ENCODE measurements at regions not wholly inside any gene's neighbourhood (a gene's known extent, or its start where the extent isn't known, plus 50 kb on each side); places are given as distances from the start of the nearest gene placed in this dataset.

DNA sequence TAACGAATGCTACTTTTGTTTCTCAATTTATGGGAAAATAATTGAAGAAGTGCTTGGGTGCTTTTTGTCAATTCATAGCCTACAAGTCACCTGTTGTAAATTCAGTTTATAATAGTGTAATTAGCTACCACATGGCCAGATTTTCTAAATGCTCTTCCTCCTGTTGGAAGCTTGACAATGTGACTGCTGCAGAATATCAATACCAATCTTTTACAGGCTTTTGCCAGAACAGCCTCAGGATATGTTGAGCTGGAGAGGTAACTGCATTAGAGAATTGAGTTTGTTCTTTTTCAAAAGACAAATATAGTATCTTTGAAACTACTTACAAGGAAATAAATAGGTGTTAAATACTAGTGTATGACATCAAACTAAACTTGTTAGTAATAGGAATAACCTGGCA, 277.8 kb downstream of the POU4F1 start:
- no peak for DNase-seq

DNA sequence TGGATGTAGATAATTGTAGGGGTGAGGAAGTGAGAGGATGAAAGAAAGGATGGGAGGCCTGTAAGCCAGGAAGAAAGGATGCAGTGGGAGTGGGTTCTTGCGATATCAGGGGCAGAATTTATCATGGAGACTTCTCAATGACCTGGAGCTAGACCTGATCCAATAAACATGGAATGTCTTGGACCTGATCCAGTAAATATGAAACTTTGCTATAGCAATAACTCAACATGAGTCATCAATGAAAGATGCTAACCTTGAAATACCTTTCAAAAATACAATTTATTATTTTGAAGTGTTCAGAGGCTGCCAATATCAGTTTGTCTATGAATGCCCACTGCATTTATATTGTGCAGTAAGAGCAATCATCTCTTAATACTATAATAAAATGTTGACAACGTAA, 279.5 kb downstream of the POU4F1 start:
- DNase-seq = no peak

DNA sequence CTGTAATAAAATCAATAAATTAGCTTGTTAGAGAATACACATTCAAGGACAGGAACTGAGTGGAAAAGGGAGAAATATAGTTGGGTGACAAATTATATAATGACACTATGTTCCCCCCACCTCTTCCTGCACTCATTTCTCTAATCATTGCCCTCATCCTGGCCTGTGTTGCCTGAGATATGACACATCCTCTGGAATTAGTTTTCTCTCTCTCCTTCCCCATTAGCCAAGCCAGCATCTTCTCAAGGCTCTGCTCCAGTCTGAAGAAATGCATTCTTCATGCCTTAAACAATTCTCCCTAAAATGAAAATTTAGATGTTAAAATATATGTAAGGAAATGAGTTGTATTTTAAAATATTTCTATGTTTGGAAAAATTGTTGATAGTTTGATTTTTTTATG, 280.3 kb downstream of the POU4F1 start:
- no peak for DNase-seq

DNA sequence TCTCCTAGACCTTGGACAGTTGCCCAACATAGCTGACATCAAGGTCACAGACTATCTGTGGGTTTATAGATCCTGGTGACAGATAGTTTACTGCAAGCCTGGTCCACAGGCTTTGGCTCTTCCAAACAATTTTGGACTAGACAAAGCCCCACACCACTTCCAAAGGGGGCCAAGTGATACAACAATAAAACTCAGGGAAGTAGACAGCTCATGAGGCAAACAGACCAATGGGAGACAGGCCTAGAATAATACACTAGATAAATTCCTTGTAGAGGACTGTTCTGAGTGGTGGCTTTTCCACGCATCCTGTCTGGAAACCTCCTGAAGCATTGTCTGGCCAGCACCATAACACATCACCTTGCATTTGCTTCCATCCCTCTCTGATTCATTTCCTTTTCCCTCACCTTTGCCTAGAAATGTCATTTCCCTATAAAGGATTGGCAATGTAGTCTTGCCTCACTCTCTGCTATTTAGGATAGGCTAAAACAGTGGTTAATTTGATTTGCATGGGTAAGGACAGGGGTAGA, 284.2 kb downstream of the POU4F1 start:
- no peak for DNase-seq

DNA sequence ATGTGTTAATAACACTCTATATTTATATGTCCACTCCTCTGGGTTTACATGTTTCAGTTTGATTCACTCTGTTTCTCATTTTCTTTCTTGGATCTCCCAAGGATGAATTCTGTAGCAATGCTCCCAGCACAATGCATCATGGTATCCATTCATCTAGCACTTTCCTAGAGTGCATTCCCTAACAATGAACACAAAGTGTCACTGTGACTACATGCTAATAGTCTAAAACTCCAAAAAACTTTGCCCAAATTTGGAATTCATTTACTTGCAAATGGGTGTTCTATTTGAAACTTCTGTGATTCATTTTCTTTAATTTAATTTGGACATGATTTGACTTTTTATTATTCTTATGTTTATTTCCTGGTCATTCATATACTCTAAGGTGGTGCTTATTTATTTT, 286.3 kb downstream of the POU4F1 start:
- DNase-seq = no peak

DNA sequence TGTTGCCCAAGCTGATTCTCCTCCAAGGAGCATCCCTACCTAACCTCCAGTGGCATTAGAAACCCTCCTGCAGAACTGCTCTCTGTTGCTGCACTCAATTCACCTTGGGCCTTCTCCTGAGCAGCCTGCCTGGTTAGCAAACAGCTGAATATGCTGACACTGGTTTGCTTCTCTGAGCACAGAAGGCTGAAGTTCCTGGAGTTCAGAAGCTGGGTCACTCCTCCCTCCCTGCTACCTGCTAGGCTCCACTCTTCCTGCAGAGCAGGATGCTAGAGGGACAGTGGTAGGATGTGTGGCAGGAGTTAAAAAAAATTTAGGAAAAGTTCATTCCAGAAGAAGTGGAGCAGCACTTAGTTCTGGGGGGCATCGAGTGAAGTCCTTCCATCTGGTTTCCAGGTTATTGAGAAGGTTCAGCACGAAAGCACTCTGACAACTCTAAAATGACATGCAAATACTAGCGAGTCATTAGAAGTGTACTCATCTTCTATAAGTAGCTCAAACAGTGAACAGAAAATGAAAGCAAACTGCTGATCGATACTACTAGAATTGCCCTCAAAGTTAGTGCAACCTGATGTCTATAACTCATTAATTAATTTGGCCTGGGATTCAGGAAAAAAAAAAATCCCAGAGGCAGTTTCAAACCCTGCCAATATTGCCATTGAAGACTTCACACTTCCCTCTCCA, 293.7 kb downstream of the POU4F1 start:
- no peak for DNase-seq

DNA sequence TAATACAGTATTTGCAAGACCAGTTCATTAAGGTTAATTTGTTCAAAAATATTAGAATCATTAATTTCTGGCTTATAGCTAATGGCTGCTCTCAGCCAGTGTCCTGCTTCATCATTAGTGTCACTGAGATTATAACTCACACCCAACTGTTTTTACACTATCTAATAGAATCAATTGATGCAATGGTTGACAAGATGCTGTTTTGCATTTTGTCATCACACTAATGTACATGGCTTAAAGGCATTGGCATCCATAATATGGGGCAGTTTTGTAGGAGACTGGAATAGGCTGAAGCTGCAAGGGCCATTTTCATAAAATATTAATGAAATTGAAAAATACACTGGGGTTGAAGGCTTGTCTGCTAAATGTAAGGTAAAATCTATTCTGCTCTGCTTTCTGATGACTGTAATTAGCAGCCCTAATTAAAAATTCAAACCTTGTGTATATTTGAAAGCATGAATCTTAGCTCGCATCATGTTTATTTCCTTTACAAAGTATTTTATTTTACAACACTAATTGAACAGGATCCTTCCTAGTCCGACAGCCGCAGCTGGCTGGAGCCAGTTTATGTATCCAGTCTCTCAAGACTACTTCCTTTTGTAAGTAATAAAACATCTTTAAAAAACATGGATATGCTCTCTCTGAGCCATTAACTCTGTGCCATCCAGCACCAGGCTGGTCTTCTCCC, 296.7 kb downstream of the POU4F1 start:
- no peak for DNase-seq

DNA sequence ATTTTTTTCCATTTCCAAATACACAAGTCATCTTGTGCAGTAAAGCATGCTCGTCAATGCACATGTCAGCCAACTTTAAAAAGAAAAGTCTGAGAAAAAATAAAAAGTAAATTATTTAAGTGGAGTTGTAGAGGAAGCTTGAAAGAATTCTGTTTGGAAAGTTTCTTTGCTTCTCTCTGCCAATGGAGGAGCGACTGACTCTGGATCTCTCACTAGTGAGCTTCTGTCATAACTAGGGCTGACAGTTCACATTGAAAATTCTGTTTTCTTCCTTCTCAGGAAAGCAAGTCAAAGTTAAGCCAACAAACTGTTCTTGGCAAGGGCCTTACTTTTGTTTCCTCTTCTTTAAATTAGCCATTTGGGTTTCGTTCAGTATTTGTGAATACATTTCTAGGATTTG, 298.2 kb downstream of the POU4F1 start:
- no peak for DNase-seq

DNA sequence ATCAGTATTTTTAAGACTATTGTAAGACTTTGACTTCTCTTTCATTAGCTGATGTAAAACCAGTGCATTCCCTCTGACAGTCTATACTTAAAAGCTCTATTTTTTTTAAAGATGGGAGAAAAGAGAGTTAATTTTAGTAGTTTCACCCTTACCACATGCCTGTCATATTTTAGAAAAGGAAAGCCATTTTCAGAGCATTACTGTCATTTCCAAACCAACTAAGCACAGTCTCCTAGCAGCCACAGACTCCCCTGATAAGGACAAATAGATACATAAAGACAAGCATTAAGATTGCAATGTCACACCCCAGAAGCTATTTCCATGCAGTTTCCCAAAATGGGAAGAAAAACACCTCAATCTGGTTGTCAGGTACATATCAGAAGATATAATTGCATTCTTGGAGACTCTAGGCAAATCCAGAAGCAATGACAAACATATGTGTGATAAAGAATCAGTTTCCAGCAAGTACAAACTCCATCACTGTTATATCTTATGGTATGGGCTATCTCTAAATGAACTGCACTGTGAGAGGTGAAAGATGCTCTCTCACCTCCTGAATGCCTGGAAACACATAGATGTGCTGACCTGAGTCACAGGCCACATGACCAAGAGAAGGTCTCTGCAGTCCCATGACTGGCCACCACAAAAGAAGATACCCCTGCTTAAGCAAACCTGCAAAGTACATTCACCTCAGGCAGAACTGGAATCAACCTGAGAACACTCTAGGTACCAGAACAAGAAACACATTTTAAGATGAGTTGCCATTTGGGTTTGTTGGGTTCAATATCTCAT, 303.3 kb downstream of the POU4F1 start:
- DNase-seq = no peak

DNA sequence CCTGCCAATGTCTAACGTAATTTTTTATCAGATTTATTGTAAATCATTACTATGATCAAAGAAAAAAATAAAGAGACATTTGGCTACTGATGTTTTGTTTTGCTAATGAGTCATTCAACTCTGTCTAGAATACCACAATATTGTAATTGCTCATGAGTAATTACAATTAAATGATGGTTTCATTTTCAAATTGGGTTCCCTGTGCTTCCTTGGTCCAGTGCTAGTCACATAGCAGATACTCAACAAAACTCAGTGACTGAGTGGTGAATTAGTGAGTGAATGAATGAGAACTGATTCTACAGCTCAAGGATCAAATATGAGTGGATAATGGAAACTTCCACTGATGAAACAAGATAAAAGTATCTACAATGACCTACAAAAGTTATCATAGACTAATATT, 304.7 kb downstream of the POU4F1 start:
- DNase-seq = no peak

DNA sequence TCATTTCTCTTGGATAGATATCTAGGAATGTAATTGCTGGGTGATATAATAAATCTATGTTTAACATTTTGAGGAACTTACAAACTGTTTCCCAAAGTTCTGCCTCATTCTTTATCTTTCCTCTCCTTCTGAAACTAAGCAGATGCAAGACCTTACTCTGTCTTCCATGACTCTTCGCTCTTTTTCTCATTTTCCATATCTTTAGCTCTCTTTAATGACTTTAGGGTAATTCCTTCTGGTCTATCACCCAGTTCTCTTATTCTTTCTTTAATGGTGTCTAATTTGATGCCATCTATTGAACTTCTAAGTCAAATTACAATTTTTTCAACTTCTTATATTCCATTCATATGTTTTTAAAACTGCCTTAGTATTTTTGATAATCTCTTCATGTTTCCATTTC, 316.6 kb downstream of the POU4F1 start:
- DNase-seq = no peak

DNA sequence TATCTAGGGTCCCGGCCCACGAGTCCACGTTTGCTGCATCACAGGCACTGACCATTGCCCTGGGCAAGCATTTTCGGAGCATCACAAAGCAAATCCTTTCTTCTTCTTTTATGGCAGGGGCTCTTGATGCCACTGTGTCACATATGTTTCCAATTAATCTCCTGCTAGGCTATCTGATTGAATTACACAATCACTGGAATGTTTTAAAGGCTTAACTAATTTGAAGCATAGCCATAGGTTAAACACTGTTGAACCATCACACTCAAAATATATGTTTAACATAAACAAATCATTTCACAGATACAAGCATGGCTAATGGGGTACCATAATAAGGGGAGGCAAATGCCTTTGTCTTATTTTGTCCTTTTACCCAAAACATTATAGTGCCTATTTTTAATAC, 338.3 kb downstream of the POU4F1 start:
- DNase-seq = no peak

DNA sequence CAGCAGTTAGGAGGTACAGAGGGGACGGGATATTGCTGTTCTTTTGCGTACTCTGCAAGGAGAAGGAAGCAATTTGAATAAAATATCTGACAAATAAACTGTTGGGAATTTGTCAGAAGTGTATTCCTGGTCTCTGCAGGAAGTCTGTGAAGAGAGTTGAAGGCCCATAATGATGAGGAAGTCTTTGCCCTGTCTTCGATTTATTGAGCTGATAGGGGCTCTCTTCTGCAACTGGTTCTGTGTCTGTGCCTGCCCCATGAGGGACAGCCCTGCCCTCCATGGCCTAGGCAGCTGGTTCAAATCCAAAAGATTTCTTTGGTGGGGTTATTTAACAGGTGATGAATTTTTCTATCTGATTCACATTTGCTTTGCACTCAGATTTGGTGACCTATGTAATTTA, 339.7 kb upstream of the EDNRB start:
- DNase-seq = no peak

DNA sequence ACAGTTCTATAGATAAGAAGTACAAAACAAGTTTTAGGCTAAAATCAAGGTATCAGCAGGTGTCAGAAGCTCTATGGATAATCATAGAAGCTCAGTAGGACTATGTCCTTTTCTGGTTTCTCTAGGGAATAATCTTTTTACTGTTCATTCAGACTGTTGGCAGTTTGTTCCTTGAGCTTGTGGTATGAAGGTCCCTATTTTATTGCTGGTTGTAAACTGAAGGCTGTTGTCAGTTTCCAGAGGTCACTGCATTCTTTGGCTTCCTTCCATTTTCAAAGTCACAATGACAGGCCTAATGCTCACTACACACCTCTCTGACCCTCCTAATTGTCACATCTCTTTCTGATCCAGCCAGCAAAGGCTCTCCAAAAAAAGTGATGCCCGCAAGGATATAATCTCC, 337.9 kb upstream of the EDNRB start:
- no peak for DNase-seq

DNA sequence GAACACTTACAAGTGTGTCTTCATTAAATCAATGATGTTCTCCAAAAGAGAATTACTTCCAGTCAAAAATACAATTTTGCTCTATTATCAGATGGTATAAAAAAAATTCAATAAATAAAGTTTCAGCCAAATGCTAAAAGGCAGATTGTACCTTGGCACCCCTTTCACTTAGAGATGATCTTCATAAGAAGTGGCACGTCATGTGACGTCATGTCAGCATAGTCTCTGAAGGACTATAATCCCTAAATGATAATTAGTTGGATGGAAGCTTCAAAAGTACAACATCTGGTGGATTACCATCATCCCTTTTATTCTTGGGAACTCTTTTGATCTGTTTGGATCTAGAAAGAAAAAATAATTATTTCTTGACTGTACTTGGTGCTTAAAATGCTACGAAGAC, 335.5 kb upstream of the EDNRB start:
- no peak for DNase-seq

DNA sequence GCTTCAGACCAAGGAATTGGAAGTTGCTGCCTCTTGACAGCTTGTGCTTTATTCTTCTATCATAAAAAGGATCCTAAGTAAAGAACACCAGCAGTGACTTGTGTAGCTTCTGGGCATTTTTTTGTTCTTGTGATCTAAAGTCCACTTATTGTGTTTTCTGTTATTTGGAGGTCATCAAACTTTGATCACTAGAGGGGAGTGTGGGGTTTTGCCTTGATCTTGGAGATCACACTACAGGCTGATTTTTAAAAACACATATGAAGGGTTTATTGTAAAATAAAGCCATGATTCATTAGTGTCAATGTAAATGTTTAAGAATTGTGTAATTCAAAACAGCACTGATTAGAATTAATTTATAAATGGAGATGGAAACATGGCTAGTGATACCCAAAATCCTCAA, 328.7 kb upstream of the EDNRB start:
- DNase-seq = no peak

DNA sequence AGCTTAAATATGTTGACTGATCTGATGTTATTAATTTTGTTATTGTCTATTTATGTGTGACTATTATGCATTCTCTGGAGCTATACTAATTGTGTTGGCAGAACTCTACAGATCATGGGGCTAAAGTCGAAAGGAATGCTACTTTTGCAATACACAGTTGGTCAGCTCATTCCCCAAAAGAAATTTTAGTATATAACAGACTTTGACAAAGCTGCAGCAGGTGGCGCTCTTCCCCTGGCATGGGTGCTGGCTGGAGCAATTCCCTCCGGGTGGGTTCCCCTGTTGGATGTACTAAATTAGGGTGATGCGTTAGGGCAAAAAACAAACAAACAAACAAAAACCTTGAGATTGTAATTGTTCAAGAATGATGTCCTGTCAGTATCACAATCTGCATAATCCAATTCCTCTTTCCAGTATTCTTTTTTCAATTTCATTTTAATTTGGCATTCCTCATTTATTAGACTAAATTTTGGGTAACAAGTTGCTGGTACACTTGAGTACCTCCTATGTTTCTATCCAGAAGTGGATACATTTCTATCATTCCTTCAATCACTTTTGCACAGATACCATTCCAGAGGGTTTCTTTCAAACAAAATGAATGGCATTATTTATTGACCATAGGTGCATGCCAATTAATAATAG, 322.8 kb upstream of the EDNRB start:
- peak; percentile 4 for DNase-seq

DNA sequence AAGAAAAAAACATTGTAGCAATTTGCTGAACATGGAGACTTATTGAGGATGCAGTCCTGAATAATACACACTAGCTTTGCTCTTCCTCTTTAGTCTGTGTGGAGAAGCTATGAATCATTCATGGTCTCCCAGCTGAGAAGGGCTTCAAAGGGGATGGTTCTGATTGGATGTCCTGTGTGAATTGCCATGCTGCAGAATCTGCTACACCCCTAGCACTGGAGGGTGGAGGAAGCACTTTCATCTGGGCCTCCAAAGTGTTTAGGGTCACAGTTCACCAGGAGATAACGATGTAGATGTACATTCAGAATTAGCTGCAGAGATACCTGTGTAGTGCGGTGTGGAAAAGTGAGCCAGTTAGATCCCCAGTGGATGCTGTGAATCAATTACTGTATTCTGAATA, 321.1 kb upstream of the EDNRB start:
- no peak for DNase-seq

DNA sequence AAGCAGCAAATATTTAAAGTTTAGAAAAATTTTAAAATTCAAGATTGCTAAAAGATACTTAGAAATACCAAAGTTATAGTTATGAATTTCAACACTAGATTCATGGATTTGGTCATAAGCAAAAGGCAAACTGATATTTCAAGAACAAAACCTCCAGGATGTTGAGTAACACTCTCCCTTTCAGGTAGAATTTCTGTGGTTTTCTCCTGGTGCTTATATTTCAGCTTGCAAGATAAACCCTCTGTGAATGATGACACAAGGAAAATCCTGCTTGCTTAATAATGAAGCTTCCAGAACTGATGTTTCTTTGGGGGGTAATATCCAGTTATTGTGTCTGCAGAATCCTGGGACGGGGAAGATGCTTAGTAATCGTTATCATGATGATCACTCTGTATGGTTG, 320.3 kb upstream of the EDNRB start:
- DNase-seq = no peak

DNA sequence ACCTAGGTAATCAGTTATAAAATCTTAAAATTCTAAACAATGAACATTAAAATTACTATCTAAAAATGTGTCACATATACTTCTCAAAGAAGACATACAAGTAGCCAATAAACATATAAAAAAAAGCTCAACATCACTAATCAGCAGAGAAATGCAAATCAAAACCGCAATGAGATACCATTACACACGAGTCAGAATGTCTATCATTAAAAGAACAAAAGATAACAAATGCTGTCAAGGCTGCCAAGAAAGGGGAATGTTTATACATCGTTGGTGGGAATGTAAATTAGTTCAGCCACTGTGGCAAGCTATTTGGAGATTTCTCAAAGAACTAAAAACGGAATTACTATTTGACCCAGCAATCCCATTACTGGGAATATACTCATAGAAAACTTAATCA, 310.3 kb upstream of the EDNRB start:
- DNase-seq = no peak

DNA sequence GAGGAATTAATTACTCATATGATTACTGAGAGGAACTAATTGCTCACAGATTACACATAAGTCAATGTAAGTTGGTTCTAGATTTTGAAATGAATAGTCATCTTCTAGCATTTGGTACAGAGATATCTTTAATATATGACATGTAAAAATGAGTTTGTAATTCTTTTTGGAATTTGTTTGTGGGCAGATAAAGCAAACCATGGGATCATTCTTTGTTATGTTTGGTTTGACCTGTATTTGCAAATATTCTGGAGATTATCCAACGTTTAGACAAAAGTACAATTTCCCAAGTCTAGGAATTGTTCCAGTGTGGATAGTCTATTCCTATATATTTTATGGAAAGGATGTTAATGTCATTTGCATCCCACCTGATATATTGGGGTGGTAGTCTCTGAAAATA, 309.6 kb upstream of the EDNRB start:
- DNase-seq = no peak

DNA sequence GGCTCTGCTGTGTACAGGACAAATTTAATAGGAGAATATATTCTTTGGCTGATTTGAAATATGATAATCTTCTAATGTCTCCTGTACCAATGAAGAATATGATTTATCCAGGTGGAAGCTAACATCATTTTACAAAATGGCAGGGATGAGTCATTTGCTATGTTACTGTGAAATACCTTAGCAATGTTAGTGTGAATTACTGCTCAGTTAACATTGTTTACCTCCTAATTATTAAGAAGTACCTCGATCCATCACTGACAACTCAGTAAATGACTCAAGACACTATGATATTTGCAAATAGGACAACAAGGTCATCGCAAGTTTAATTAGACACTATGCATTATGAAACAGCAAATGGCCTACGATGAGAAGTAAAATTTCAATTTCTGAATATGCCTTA, 309.1 kb upstream of the EDNRB start:
- DNase-seq = no peak

DNA sequence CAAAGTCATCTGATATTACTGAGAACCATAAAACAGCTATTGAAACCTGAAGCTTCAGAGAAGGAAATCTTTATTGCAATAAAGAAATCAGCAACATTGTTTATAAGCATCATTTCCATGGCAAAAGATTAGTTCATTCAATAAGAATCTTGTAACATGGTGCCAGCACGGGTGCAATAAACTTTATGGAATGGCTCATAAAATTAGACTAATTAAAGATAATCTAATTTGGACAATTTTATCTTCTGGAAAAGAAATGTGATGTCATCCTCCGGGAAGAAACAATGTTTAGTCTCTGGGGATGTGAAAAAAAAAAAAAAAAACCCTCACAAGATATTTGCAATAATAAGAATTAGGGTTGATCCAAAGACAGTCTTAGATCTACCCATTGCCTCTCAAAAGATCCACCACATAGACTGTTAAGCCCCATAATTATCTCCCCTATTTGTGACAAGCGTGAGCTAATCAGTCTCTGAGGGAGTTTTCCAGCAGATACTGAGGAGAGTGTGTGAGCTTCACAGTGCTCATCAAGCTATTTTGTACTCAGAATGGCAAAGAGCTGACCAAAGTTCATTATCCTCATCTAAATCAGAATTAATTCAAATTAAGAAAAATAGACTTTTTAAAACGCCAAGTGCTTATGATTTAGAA, 297.0 kb upstream of the EDNRB start:
- no peak for DNase-seq
